ENCODE measurements at regions not wholly inside any gene's neighbourhood (a gene's known extent, or its start where the extent isn't known, plus 50 kb on each side); places are given as distances from the start of the nearest gene placed in this dataset.

DNA sequence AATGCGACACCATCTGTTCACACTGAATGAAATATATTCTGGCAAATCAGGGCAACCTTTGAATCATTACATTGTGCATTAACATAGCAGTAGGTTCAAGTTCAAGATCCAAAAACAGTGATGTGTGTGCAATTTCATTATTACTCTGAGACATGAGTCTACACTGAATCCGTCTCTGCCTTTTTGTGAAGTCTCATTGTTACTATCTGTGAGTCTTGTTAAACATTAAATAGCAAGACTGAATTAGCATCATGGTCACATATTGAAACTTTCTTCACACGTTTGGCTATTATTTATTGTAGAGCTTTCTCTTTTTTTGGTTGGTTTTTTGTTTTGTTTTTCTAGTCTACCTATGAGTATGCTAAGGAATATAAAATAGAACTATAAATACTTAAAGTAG is 117.1 kb upstream of the SLITRK5 start:
- TF ChIP-seq, protein P1, sequence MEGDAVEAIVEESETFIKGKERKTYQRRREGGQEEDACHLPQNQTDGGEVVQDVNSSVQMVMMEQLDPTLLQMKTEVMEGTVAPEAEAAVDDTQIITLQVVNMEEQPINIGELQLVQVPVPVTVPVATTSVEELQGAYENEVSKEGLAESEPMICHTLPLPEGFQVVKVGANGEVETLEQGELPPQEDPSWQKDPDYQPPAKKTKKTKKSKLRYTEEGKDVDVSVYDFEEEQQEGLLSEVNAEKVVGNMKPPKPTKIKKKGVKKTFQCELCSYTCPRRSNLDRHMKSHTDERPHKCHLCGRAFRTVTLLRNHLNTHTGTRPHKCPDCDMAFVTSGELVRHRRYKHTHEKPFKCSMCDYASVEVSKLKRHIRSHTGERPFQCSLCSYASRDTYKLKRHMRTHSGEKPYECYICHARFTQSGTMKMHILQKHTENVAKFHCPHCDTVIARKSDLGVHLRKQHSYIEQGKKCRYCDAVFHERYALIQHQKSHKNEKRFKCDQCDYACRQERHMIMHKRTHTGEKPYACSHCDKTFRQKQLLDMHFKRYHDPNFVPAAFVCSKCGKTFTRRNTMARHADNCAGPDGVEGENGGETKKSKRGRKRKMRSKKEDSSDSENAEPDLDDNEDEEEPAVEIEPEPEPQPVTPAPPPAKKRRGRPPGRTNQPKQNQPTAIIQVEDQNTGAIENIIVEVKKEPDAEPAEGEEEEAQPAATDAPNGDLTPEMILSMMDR (optimal IDR thresholded peaks at IDR 0.05 in 1 of 3, IDR thresholded peaks at IDR 0.05 in 1 of 3, conservative IDR thresholded peaks at IDR 0.05 in 1 of 3; ENCODE audit: extremely low read depth in 1 of 3, insufficient read depth in 2 of 3, low read length in 3 of 3) = no peak
- TF ChIP-seq EZH2 (IDR thresholded peaks at IDR 0.05; ENCODE audit: low read length) = no peak
